ENCODE measurements at regions not wholly inside any gene's neighbourhood (a gene's known extent, or its start where the extent isn't known, plus 50 kb on each side); places are given as distances from the start of the nearest gene placed in this dataset.

- H3K36me3 Mint-ChIP-seq = no peaks in the 10 kb centered on the region
- H3K4me1 Mint-ChIP-seq (ENCODE audit: unreplicated experiment) = peaks cover 12% of the 10 kb centered on the region
- no peak overlapping the region for H3K27ac Mint-ChIP-seq
- DNase-seq (ENCODE audit: extremely low spot score, unreplicated experiment) = peak; percentile 7
- TF ChIP-seq, protein P1, sequence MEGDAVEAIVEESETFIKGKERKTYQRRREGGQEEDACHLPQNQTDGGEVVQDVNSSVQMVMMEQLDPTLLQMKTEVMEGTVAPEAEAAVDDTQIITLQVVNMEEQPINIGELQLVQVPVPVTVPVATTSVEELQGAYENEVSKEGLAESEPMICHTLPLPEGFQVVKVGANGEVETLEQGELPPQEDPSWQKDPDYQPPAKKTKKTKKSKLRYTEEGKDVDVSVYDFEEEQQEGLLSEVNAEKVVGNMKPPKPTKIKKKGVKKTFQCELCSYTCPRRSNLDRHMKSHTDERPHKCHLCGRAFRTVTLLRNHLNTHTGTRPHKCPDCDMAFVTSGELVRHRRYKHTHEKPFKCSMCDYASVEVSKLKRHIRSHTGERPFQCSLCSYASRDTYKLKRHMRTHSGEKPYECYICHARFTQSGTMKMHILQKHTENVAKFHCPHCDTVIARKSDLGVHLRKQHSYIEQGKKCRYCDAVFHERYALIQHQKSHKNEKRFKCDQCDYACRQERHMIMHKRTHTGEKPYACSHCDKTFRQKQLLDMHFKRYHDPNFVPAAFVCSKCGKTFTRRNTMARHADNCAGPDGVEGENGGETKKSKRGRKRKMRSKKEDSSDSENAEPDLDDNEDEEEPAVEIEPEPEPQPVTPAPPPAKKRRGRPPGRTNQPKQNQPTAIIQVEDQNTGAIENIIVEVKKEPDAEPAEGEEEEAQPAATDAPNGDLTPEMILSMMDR (conservative IDR thresholded peaks at IDR 0.05) = no peak
- H3K27me3 Mint-ChIP-seq = peaks cover 2% of the 10 kb centered on the region
- no peaks in the 10 kb centered on the region for H3K9me3 Mint-ChIP-seq
- no peak overlapping the region for H3K4me3 Mint-ChIP-seq
Measured at GRCh38 chr20:24766143-24766527, 182.9 kb upstream of the CST7 start.

GRCh38 chr20:24766826-24767622, 182.0 kb upstream of the CST7 start:
- no peaks in the 10 kb centered on the region for H3K36me3 Mint-ChIP-seq
- H3K4me1 Mint-ChIP-seq (ENCODE audit: unreplicated experiment) = peaks cover 12% of the 10 kb centered on the region
- TF ChIP-seq, protein P1 (conservative IDR thresholded peaks at IDR 0.05) = no peak
- H3K4me3 Mint-ChIP-seq = no peak overlapping the region
- no peak overlapping the region for H3K27ac Mint-ChIP-seq
- peak; percentile 40 for DNase-seq (ENCODE audit: extremely low spot score, unreplicated experiment)
- H3K9me3 Mint-ChIP-seq = no peaks in the 10 kb centered on the region
- H3K27me3 Mint-ChIP-seq = peaks cover 3% of the 10 kb centered on the region

- TF ChIP-seq, protein P1 (conservative IDR thresholded peaks at IDR 0.05) = no peak
- H3K36me3 Mint-ChIP-seq = no peaks in the 10 kb centered on the region
- no peak for DNase-seq (ENCODE audit: extremely low spot score, unreplicated experiment)
Measured at GRCh38 chr20:24767623-24768100, 181.4 kb upstream of the CST7 start.

GRCh38 chr20:24768201-24768636, 180.8 kb upstream of the CST7 start:
- Mint-ChIP-seq H3K27ac (no peak overlapping the region), H3K4me3 (no peak overlapping the region), H3K4me1 (ENCODE audit: unreplicated experiment) (peaks cover 12% of the 10 kb centered on the region), H3K9me3 (no peaks in the 10 kb centered on the region), H3K27me3 (peaks cover 6% of the 10 kb centered on the region), H3K36me3 (no peaks in the 10 kb centered on the region)
- no peak for DNase-seq (ENCODE audit: extremely low spot score, unreplicated experiment)
- TF ChIP-seq, protein P1 (conservative IDR thresholded peaks at IDR 0.05) = no peak

More at GRCh38 chr20:24767623-24768100, 181.4 kb upstream of the CST7 start:
- Mint-ChIP-seq H3K4me1 (ENCODE audit: unreplicated experiment) (peaks cover 12% of the 10 kb centered on the region), H3K27me3 (peaks cover 5% of the 10 kb centered on the region), H3K4me3 (no peak overlapping the region), H3K27ac (no peak overlapping the region), H3K9me3 (no peaks in the 10 kb centered on the region)

DNA sequence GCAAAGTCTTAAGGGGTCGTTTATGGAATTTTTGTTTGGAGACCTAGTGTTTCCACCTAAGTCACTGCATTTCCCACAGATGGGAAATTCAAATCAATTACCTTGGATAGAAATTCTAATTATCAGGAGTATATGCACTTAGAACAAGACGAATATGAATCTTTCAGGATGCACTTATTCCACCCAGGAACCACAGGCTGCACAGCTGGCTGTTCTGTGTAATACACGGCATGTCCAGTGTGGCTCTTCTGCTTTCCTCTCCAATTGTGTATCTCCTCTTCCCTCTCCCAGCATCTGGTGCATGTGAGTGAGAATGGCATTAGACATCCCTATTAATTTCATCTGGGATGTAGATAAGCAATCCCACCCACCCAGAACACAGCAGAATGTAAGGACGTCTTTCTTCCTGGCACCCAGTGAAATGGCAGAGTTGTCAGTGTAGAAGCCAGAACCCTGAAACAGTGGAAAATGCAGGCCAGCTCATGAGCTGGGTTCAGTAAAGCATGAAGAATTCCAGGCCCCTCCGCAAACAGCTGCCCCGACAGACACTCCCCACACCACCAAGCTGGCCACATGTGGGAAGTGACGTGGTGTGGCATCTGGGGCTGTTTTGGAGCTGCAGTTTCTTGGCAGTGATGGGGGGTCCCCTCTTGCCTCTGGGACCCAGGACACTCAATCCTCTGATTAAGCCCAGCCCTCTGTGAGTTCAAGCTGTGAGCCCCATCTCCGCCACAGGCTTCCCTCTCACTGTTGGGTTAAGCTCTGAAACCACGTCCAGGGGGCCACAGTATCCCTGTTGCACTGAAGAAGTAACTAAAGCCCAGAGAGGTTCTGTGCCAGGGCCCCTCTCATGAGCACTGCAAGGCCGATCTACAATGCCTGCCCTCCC, 180.1 kb upstream of the CST7 start:
- Mint-ChIP-seq H3K27me3 (peaks cover 8% of the 10 kb centered on the region), H3K9me3 (no peaks in the 10 kb centered on the region), H3K36me3 (no peaks in the 10 kb centered on the region), H3K4me1 (ENCODE audit: unreplicated experiment) (peaks cover 12% of the 10 kb centered on the region), H3K4me3 (no peak overlapping the region), H3K27ac (no peak overlapping the region)
- no peak for DNase-seq (ENCODE audit: extremely low spot score, unreplicated experiment)
- TF ChIP-seq, protein P1 (conservative IDR thresholded peaks at IDR 0.05) = no peak
